HepG2 (cell line): ENCODE measurements at regions not wholly inside any gene's neighbourhood (a gene's known extent, or its start where the extent isn't known, plus 50 kb on each side); places are given as distances from the start of the nearest gene placed in this dataset.

Experiments used
- ATAC-seq: fragments of 200-7000 bp; cut with Tn5 transposase; 3 replicates; pipeline ENCODE4 v1.9.1; 2020; ENCODE audit warnings: mild to moderate bottlenecking, moderate library complexity
- BruUV-seq: library from RNA; stranded (reverse); fragments of 400-500 nt; replicated peaks from 2 replicates; lab custom pipeline; 2021; lab: Mats Ljungman, UMichigan
- CTCF ChIA-PET: fragments of 300-600 bp; formaldehyde crosslinking; extraction: SDS; loops from one replicate; lab custom pipeline; 2021; ENCODE audit warnings: low total read pairs, inconsistent platforms, low intra/inter-chr PET ratio; lab: Yijun Ruan, JAX
- POLR2A ChIA-PET: fragments of 350-600 bp; sonication (Branson Sonifier 250); formaldehyde crosslinking; loops from one replicate; lab custom pipeline; 2020; ENCODE audit warnings: antibody characterized with exemption, inconsistent platforms; lab: Yijun Ruan, JAX
- DNase-seq: peaks from one replicate; pipeline ENCODE4 v3.0.0-alpha.2; 2015; ENCODE audit warnings: low spot score
- FAIRE-seq: peaks from 3 replicates; lab custom pipeline; 2011; peaks lifted over from hg19 to GRCh38; lab: Jason Lieb, UNC
- H2AFZ ChIP-seq: one replicate; pipeline ENCODE4 v1.6.1; 2011; ENCODE audit warnings: low read length, inconsistent platforms
- H3K27ac ChIP-seq: fragments of 300-600 bp; 3 replicates; pipeline ENCODE4 v1.8.0; 2011; ENCODE audit warnings: mixed run types, mild to moderate bottlenecking, mixed read lengths, low read length, inconsistent platforms; ENCODE audit not compliant: insufficient read depth; ENCODE audit errors: extremely low read length
- H3K27me3 ChIP-seq, 2 experiments: fragments of 200-600 bp in 1 of 2; 2 replicates in 1 of 2; 3 replicates in 1 of 2; pipeline versions ENCODE4 v1.6.0 to v1.8.0; 2011; ENCODE audit warnings: low read length in 2 of 2, mild to moderate bottlenecking in 2 of 2, moderate library complexity in 2 of 2, inconsistent platforms in 1 of 2; ENCODE audit not compliant: insufficient read depth in 2 of 2, control insufficient read depth in 1 of 2
- H3K36me3 ChIP-seq, 2 experiments: fragments of 200-600 bp in 1 of 2; replicated peaks in 1 of 2; 2 replicates in 1 of 2; 3 replicates in 1 of 2; pipeline versions ENCODE4 v1.5.1 to v1.8.0; 2011; ENCODE audit warnings: low read length in 2 of 2, inconsistent platforms in 1 of 2; ENCODE audit not compliant: insufficient read depth in 2 of 2, control insufficient read depth in 1 of 2
- H3K4me1 ChIP-seq: 2 replicates; pipeline ENCODE4 v1.5.1; 2012; ENCODE audit warnings: low read length, inconsistent platforms; ENCODE audit not compliant: insufficient read depth
- H3K4me2 ChIP-seq: 2 replicates; pipeline ENCODE4 v1.6.0; 2011; ENCODE audit warnings: low read depth, low read length, inconsistent platforms
- H3K4me3 ChIP-seq, 3 experiments: fragments of 200-600 bp in 1 of 3; sonication (generic), shearing (Covaris generic) in 1 of 3; replicated peaks in 1 of 3; 2 replicates each; pipeline ENCODE4 v1.5.1; 2011 to 2016; ENCODE audit warnings: low read length in 3 of 3, inconsistent platforms in 2 of 3, low read depth in 2 of 3, mild to moderate bottlenecking in 2 of 3, control low read depth in 1 of 3, mixed read lengths in 1 of 3; ENCODE audit not compliant: insufficient read depth in 1 of 3
- H3K79me2 ChIP-seq: one replicate; pipeline ENCODE4 v1.6.1; 2011; ENCODE audit warnings: low read length, inconsistent platforms; ENCODE audit not compliant: insufficient read depth
- H3K9ac ChIP-seq: 2 replicates; pipeline ENCODE4 v1.6.0; 2011; ENCODE audit warnings: mild to moderate bottlenecking, low read depth, low read length, inconsistent platforms; ENCODE audit not compliant: insufficient read depth
- H3K9me3 ChIP-seq: 2 replicates; pipeline ENCODE4 v1.5.1; 2012; ENCODE audit warnings: mild to moderate bottlenecking, low read length
- H4K20me1 ChIP-seq: 2 replicates; pipeline ENCODE4 v1.6.0; 2011; ENCODE audit warnings: inconsistent platforms, mild to moderate bottlenecking, low read length, moderate library complexity; ENCODE audit not compliant: insufficient read depth
- HOXA5 ChIP-seq: sonication (generic); formaldehyde crosslinking; IDR thresholded peaks from 2 replicates; pipeline ENCODE4 v1.4.0; 2020; ENCODE audit warnings: missing genetic modification reagents
- MEF2D ChIP-seq: sonication (generic); formaldehyde crosslinking; IDR thresholded peaks from 2 replicates; pipeline ENCODE4 v1.5.1; 2020; ENCODE audit warnings: mild to moderate bottlenecking, missing genetic modification reagents
- PPARG ChIP-seq: conservative IDR thresholded peaks from 2 replicates; pipeline ENCODE4 v1.6.1; 2016; ENCODE audit warnings: missing biosample characterization, missing genetic modification reagents
- ZMAT3 ChIP-seq: sonication (generic); formaldehyde crosslinking; conservative IDR thresholded peaks from 2 replicates; pipeline ENCODE4 v1.7.0; 2021; ENCODE audit warnings: missing genetic modification reagents
- ZNF570 ChIP-seq: sonication (generic); formaldehyde crosslinking; IDR thresholded peaks from 2 replicates; pipeline ENCODE4 v1.4.0; 2020; ENCODE audit warnings: mild to moderate bottlenecking, missing genetic modification reagents, borderline replicate concordance
- ZNF703 ChIP-seq: sonication (generic); formaldehyde crosslinking; IDR thresholded peaks from 2 replicates; pipeline ENCODE4 v1.5.1; 2020; ENCODE audit warnings: missing genetic modification reagents, mild to moderate bottlenecking, moderate library complexity, borderline replicate concordance
- ZNF839 ChIP-seq: sonication (generic); formaldehyde crosslinking; IDR thresholded peaks from 2 replicates; pipeline ENCODE4 v1.4.0; 2020; ENCODE audit warnings: missing genetic modification reagents, mild to moderate bottlenecking, borderline replicate concordance
- WGBS: methylation state at CpG from one replicate; pipeline ENCODE4 v1.1.6; 2017; ENCODE audit warnings: low lambda C conversion rate; 5-methylcytosine and 5-hydroxymethylcytosine counted together
- in situ Hi-C: cut with HindIII; loops from 2 replicates; pipeline ENCODE4 v1.10.0; 2017; ENCODE audit warnings: low pct_unique_long_range_greater_than_20kb; ENCODE audit not compliant: extremely low pct_ligation_motif_present
- intact Hi-C: fragments of 100-400 bp; cut with micrococcal nuclease; formaldehyde crosslinking; loops from one replicate; pipeline ENCODE4 v1.10.0; 2022; ENCODE audit not compliant: unreplicated experiment
- TF ChIP-seq, protein P1 (sequence below): sonication (generic); formaldehyde crosslinking; IDR thresholded peaks from 2 replicates; pipeline ENCODE4 v1.4.0; 2020; ENCODE audit warnings: mild to moderate bottlenecking, missing genetic modification reagents, borderline replicate concordance
- TF ChIP-seq, protein P2 (sequence below): IDR thresholded peaks from 2 replicates; pipeline ENCODE4 v1.6.1; 2016; ENCODE audit warnings: low read depth, missing genetic modification reagents, missing compliant biosample characterization
- TF ChIP-seq, protein P3 (sequence below): sonication (generic); formaldehyde crosslinking; IDR thresholded peaks from 2 replicates; pipeline ENCODE4 v1.4.0; 2020; ENCODE audit warnings: missing genetic modification reagents

DNA sequence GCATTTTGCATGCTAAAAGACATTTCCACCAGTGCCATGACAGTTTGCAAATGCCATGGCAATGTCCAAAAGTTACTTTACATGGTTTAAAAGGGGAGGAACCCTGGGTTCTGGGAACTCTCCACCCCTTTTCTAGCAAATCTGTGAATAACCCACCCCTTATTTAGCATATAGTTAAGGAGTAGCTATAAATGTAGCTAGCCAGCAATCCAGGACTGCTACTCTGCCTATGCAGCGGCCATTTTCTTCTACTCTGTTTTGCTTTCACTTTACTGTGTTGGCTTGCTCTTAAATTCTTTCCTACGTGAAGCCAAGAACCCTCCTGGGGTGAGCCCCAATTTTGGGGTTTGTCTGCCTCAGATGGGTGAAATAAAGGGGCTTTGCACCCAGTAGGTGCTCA, 141.0 kb downstream of the PTPN11 start:
- in situ Hi-C loops: no loop called here
- POLR2A ChIA-PET: no interaction called here
- H3K4me2 ChIP-seq: peak overlapping the region; percentile 55
- TF ChIP-seq HOXA5 (no peak), ZNF839 (CRISPR knock-in tag) (no peak), ZNF570 (CRISPR knock-in tag) (no peak), MEF2D (CRISPR knock-in tag) (no peak), PPARG (CRISPR knock-in tag) (no peak), ZMAT3 (CRISPR knock-in tag) (no peak), ZNF703 (no peak)
- TF ChIP-seq, protein P1, sequence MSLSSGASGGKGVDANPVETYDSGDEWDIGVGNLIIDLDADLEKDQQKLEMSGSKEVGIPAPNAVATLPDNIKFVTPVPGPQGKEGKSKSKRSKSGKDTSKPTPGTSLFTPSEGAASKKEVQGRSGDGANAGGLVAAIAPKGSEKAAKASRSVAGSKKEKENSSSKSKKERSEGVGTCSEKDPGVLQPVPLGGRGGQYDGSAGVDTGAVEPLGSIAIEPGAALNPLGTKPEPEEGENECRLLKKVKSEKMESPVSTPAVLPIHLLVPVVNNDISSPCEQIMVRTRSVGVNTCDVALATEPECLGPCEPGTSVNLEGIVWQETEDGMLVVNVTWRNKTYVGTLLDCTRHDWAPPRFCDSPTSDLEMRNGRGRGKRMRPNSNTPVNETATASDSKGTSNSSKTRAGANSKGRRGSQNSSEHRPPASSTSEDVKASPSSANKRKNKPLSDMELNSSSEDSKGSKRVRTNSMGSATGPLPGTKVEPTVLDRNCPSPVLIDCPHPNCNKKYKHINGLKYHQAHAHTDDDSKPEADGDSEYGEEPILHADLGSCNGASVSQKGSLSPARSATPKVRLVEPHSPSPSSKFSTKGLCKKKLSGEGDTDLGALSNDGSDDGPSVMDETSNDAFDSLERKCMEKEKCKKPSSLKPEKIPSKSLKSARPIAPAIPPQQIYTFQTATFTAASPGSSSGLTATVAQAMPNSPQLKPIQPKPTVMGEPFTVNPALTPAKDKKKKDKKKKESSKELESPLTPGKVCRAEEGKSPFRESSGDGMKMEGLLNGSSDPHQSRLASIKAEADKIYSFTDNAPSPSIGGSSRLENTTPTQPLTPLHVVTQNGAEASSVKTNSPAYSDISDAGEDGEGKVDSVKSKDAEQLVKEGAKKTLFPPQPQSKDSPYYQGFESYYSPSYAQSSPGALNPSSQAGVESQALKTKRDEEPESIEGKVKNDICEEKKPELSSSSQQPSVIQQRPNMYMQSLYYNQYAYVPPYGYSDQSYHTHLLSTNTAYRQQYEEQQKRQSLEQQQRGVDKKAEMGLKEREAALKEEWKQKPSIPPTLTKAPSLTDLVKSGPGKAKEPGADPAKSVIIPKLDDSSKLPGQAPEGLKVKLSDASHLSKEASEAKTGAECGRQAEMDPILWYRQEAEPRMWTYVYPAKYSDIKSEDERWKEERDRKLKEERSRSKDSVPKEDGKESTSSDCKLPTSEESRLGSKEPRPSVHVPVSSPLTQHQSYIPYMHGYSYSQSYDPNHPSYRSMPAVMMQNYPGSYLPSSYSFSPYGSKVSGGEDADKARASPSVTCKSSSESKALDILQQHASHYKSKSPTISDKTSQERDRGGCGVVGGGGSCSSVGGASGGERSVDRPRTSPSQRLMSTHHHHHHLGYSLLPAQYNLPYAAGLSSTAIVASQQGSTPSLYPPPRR: no peak
- TF ChIP-seq, protein P2, sequence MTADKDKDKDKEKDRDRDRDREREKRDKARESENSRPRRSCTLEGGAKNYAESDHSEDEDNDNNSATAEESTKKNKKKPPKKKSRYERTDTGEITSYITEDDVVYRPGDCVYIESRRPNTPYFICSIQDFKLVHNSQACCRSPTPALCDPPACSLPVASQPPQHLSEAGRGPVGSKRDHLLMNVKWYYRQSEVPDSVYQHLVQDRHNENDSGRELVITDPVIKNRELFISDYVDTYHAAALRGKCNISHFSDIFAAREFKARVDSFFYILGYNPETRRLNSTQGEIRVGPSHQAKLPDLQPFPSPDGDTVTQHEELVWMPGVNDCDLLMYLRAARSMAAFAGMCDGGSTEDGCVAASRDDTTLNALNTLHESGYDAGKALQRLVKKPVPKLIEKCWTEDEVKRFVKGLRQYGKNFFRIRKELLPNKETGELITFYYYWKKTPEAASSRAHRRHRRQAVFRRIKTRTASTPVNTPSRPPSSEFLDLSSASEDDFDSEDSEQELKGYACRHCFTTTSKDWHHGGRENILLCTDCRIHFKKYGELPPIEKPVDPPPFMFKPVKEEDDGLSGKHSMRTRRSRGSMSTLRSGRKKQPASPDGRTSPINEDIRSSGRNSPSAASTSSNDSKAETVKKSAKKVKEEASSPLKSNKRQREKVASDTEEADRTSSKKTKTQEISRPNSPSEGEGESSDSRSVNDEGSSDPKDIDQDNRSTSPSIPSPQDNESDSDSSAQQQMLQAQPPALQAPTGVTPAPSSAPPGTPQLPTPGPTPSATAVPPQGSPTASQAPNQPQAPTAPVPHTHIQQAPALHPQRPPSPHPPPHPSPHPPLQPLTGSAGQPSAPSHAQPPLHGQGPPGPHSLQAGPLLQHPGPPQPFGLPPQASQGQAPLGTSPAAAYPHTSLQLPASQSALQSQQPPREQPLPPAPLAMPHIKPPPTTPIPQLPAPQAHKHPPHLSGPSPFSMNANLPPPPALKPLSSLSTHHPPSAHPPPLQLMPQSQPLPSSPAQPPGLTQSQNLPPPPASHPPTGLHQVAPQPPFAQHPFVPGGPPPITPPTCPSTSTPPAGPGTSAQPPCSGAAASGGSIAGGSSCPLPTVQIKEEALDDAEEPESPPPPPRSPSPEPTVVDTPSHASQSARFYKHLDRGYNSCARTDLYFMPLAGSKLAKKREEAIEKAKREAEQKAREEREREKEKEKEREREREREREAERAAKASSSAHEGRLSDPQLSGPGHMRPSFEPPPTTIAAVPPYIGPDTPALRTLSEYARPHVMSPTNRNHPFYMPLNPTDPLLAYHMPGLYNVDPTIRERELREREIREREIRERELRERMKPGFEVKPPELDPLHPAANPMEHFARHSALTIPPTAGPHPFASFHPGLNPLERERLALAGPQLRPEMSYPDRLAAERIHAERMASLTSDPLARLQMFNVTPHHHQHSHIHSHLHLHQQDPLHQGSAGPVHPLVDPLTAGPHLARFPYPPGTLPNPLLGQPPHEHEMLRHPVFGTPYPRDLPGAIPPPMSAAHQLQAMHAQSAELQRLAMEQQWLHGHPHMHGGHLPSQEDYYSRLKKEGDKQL (CRISPR knock-in tag): no peak
- TF ChIP-seq, protein P3, sequence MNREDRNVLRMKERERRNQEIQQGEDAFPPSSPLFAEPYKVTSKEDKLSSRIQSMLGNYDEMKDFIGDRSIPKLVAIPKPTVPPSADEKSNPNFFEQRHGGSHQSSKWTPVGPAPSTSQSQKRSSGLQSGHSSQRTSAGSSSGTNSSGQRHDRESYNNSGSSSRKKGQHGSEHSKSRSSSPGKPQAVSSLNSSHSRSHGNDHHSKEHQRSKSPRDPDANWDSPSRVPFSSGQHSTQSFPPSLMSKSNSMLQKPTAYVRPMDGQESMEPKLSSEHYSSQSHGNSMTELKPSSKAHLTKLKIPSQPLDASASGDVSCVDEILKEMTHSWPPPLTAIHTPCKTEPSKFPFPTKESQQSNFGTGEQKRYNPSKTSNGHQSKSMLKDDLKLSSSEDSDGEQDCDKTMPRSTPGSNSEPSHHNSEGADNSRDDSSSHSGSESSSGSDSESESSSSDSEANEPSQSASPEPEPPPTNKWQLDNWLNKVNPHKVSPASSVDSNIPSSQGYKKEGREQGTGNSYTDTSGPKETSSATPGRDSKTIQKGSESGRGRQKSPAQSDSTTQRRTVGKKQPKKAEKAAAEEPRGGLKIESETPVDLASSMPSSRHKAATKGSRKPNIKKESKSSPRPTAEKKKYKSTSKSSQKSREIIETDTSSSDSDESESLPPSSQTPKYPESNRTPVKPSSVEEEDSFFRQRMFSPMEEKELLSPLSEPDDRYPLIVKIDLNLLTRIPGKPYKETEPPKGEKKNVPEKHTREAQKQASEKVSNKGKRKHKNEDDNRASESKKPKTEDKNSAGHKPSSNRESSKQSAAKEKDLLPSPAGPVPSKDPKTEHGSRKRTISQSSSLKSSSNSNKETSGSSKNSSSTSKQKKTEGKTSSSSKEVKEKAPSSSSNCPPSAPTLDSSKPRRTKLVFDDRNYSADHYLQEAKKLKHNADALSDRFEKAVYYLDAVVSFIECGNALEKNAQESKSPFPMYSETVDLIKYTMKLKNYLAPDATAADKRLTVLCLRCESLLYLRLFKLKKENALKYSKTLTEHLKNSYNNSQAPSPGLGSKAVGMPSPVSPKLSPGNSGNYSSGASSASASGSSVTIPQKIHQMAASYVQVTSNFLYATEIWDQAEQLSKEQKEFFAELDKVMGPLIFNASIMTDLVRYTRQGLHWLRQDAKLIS: no peak

More for the DNA sequence above, 141.0 kb downstream of the PTPN11 start:
- no peak overlapping the region for H3K27ac ChIP-seq
- no peaks in the 10 kb centered on the region for H3K79me2 ChIP-seq
- no peak overlapping the region for H3K9ac ChIP-seq
- FAIRE-seq: no peak
- no peaks in the 10 kb centered on the region for H3K9me3 ChIP-seq
- CTCF ChIA-PET: no interaction called here
- H4K20me1 ChIP-seq: no peaks in the 10 kb centered on the region
- H3K36me3 ChIP-seq: no peaks in the 10 kb centered on the region
- intact Hi-C loops: no loop called here
- peak overlapping the region; percentile 19 for H2AFZ ChIP-seq
- no peaks in the 10 kb centered on the region for H3K4me1 ChIP-seq
- 3% methylated on average over 2 of the region's 2 CpGs for WGBS
- peaks cover 1 to 6% of the 10 kb centered on the region in 2 experiments; a peak in 2 of 5 replicates for H3K27me3 ChIP-seq
- ATAC-seq: peak; percentile 41; the same call in 2 of the 3 replicates
- peak overlapping the region in 1 of 3 experiments; percentile 26; a peak in 3 of 6 replicates for H3K4me3 ChIP-seq
- no peak for DNase-seq
- BruUV-seq: no TSS peak
